NT2/D1 (cell line): ENCODE measurements at regions not wholly inside any gene's neighbourhood (a gene's known extent, or its start where the extent isn't known, plus 50 kb on each side); places are given as distances from the start of the nearest gene placed in this dataset.

ENCODE experiments used
- DNase-seq: peaks from one replicate; pipeline ENCODE4 v3.0.0-alpha.2; 2011; ENCODE audit warnings: low read depth, low spot score
- H3K27me3 ChIP-seq: 2 replicates; pipeline ENCODE4 v1.6.0; 2011; ENCODE audit warnings: mild to moderate bottlenecking; ENCODE audit not compliant: insufficient read length, insufficient read depth
- H3K36me3 ChIP-seq: 2 replicates; pipeline ENCODE4 v1.6.1; 2011; ENCODE audit warnings: mild to moderate bottlenecking, low read length, mixed read lengths; ENCODE audit not compliant: insufficient read depth, insufficient read length
- H3K4me1 ChIP-seq: 2 replicates; pipeline ENCODE4 v1.5.1; 2011; ENCODE audit not compliant: insufficient read depth, insufficient read length
- H3K4me3 ChIP-seq: 2 replicates; pipeline ENCODE4 v1.5.1; 2011; ENCODE audit warnings: low read depth; ENCODE audit not compliant: insufficient read length
- H3K9ac ChIP-seq: 2 replicates; pipeline ENCODE4 v1.6.0; 2011; ENCODE audit warnings: low read depth; ENCODE audit not compliant: insufficient read length
- H3K9me3 ChIP-seq: 2 replicates; pipeline ENCODE4 v1.5.1; 2011; ENCODE audit warnings: mild to moderate bottlenecking, low read length; ENCODE audit not compliant: insufficient read depth
- SUZ12 ChIP-seq: IDR thresholded peaks from 2 replicates; pipeline ENCODE4 v1.6.1; 2011; ENCODE audit not compliant: insufficient read length, insufficient read depth; ENCODE audit errors: extremely low read depth
- YY1 ChIP-seq: IDR thresholded peaks from 2 replicates; pipeline ENCODE4 v1.6.1; 2011; ENCODE audit not compliant: insufficient read length, insufficient read depth
- ZNF274 ChIP-seq: IDR thresholded peaks from 2 replicates; pipeline ENCODE4 v1.6.1; 2011; ENCODE audit warnings: mild to moderate bottlenecking, low read depth, low read length

GRCh38 chr10:117078168-117078837, 59.8 kb downstream of the VAX1 start:
- no peak overlapping the region for H3K4me3 ChIP-seq
- no peak overlapping the region for H3K9ac ChIP-seq
- no peaks in the 10 kb centered on the region for H3K36me3 ChIP-seq
- H3K27me3 ChIP-seq = no peaks in the 10 kb centered on the region
- H3K9me3 ChIP-seq = no peaks in the 10 kb centered on the region
- no peak for DNase-seq
- TF ChIP-seq ZNF274 (no peak), YY1 (no peak), SUZ12 (no peak)
- H3K4me1 ChIP-seq = no peaks in the 10 kb centered on the region

GRCh38 chr10:117075064-117075463, 63.0 kb downstream of the VAX1 start:
- DNase-seq = no peak
- no peak overlapping the region for H3K4me3 ChIP-seq
- no peaks in the 10 kb centered on the region for H3K27me3 ChIP-seq
- no peak for TF ChIP-seq SUZ12
- TF ChIP-seq ZNF274 = no peak
- no peak for TF ChIP-seq YY1
- H3K9me3 ChIP-seq = no peaks in the 10 kb centered on the region
- H3K9ac ChIP-seq = no peak overlapping the region
- H3K36me3 ChIP-seq = no peaks in the 10 kb centered on the region
- H3K4me1 ChIP-seq = no peaks in the 10 kb centered on the region

- Histone ChIP-seq H3K36me3 (no peaks in the 10 kb centered on the region), H3K4me1 (no peaks in the 10 kb centered on the region), H3K9ac (no peak overlapping the region), H3K9me3 (no peaks in the 10 kb centered on the region), H3K27me3 (no peaks in the 10 kb centered on the region), H3K4me3 (no peak overlapping the region)
- no peak for TF ChIP-seq YY1
- TF ChIP-seq ZNF274 = no peak
- no peak for TF ChIP-seq SUZ12
- peak; percentile 9 for DNase-seq
Observed at GRCh38 chr10:117074621-117075020, 63.4 kb downstream of the VAX1 start.

GRCh38 chr10:117071286-117072050, 66.5 kb upstream of the SHTN1 start:
- Histone ChIP-seq H3K36me3 (no peaks in the 10 kb centered on the region), H3K4me1 (no peaks in the 10 kb centered on the region), H3K9me3 (no peaks in the 10 kb centered on the region), H3K4me3 (no peak overlapping the region), H3K27me3 (no peaks in the 10 kb centered on the region), H3K9ac (no peak overlapping the region)
- no peak for TF ChIP-seq ZNF274
- no peak for TF ChIP-seq YY1
- no peak for TF ChIP-seq SUZ12
- DNase-seq = no peak
